ENCODE measurements at regions not wholly inside any gene's neighbourhood (a gene's known extent, or its start where the extent isn't known, plus 50 kb on each side); places are given as distances from the start of the nearest gene placed in this dataset.

DNA sequence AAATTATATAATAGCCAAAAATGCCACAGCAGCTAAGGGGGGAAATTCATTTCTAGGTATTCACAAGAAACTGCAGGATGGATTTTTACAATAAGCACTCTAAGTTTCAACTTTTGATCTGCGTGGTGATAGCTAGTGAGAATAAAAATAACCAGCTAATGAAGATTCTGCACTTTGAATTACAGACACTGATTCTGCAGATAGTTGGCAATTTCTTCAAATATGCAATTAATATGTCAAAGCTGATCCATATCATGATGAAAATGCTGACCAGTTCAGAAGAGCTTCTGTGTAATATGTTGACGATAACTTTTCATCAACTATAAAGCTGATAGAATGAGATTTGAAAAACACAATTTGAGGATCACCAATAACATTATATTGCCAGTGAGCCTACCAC, 1272.9 kb downstream of the EFNB2 start:
- H3K36me3 ChIP-seq (ENCODE audit: control insufficient read depth, low read length) = no peaks in the 10 kb centered on the region
- no peak overlapping the region for H3K4me2 ChIP-seq (ENCODE audit: low read length)
- TF ChIP-seq, protein P1, sequence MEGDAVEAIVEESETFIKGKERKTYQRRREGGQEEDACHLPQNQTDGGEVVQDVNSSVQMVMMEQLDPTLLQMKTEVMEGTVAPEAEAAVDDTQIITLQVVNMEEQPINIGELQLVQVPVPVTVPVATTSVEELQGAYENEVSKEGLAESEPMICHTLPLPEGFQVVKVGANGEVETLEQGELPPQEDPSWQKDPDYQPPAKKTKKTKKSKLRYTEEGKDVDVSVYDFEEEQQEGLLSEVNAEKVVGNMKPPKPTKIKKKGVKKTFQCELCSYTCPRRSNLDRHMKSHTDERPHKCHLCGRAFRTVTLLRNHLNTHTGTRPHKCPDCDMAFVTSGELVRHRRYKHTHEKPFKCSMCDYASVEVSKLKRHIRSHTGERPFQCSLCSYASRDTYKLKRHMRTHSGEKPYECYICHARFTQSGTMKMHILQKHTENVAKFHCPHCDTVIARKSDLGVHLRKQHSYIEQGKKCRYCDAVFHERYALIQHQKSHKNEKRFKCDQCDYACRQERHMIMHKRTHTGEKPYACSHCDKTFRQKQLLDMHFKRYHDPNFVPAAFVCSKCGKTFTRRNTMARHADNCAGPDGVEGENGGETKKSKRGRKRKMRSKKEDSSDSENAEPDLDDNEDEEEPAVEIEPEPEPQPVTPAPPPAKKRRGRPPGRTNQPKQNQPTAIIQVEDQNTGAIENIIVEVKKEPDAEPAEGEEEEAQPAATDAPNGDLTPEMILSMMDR (IDR thresholded peaks at IDR 0.05; ENCODE audit: low read depth, low read length, poor library complexity, severe bottlenecking) = no peak
- TF ChIP-seq EZH2phosphoT487 (IDR thresholded peaks at IDR 0.05; ENCODE audit: borderline replicate concordance, low read length) = no peak
- no peaks in the 10 kb centered on the region for H3K9me3 ChIP-seq (ENCODE audit: control insufficient read depth, insufficient read depth, low read length)
- no peaks in the 10 kb centered on the region for H3F3A ChIP-seq (ENCODE audit: control insufficient read depth, insufficient read depth)
- no peaks in the 10 kb centered on the region for H3K4me1 ChIP-seq (ENCODE audit: control insufficient read depth, low read length)
- no peak overlapping the region for H3K27ac ChIP-seq (ENCODE audit: low read depth, low read length)
- H4K20me1 ChIP-seq (ENCODE audit: control insufficient read depth, insufficient read depth, low read depth, low read length) = no peaks in the 10 kb centered on the region
- no peaks in the 10 kb centered on the region for H3K27me3 ChIP-seq (ENCODE audit: control insufficient read depth, low read length)
- no peaks in the 10 kb centered on the region for H3K79me2 ChIP-seq (ENCODE audit: control insufficient read depth, low read length)
- no peak overlapping the region for H3K4me3 ChIP-seq (ENCODE audit: low read length)
- no peaks in the 10 kb centered on the region for H3K9me2 ChIP-seq (replicated peaks; ENCODE audit: control insufficient read depth, low read length)

DNA sequence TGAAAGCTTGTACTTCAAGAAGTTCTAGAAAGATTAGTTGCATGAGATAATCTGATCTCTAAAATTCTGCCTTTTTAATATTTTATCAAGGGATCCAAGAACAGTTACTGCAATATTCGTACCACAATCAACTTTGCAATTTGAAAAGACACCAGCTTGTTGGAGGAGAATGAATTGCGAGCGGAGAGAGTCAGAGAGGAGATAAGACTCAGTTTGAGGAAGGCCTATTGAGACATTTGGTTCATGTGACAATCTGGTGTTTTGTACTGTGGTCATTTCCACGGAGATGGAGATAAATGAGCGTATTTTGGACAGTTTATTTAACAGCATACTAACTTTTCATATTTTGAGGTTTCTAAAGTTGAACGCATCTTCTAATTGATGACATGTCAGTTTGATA, 1276.0 kb downstream of the EFNB2 start:
- TF ChIP-seq, protein P1 (IDR thresholded peaks at IDR 0.05; ENCODE audit: low read depth, low read length, poor library complexity, severe bottlenecking) = no peak
- TF ChIP-seq EZH2phosphoT487 (IDR thresholded peaks at IDR 0.05; ENCODE audit: borderline replicate concordance, low read length) = no peak
- Histone ChIP-seq H3K4me1 (ENCODE audit: control insufficient read depth, low read length) (no peaks in the 10 kb centered on the region), H3K27me3 (ENCODE audit: control insufficient read depth, low read length) (no peaks in the 10 kb centered on the region), H3K4me3 (ENCODE audit: low read length) (no peak overlapping the region), H3K4me2 (ENCODE audit: low read length) (no peak overlapping the region), H4K20me1 (ENCODE audit: control insufficient read depth, insufficient read depth, low read depth, low read length) (no peaks in the 10 kb centered on the region), H3K79me2 (ENCODE audit: control insufficient read depth, low read length) (no peaks in the 10 kb centered on the region), H3F3A (ENCODE audit: control insufficient read depth, insufficient read depth) (no peaks in the 10 kb centered on the region), H3K9me3 (ENCODE audit: control insufficient read depth, insufficient read depth, low read length) (no peaks in the 10 kb centered on the region), H3K9me2 (replicated peaks; ENCODE audit: control insufficient read depth, low read length) (no peaks in the 10 kb centered on the region), H3K27ac (ENCODE audit: low read depth, low read length) (no peak overlapping the region), H3K36me3 (ENCODE audit: control insufficient read depth, low read length) (no peaks in the 10 kb centered on the region)

DNA sequence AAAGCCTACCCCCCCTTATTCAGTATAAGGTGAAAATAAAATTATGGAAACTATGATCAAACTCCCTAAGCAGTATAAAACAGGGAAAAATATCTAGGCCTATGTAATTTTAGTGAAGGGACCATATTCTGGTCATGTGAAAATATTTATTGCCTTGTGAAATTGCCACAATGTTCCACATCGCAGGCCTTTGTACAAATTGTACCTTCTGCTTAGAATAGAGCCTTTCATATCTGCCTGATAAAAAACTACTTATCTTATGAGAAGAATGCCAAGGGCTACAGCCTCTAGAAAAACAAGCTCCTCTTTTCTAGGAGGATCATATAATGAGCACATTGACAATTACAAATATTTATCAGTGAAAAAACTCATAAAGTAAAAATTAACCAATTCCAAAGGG, 1280.0 kb downstream of the EFNB2 start:
- Histone ChIP-seq H3K27me3 (ENCODE audit: control insufficient read depth, low read length) (no peaks in the 10 kb centered on the region), H3K79me2 (ENCODE audit: control insufficient read depth, low read length) (no peaks in the 10 kb centered on the region), H3F3A (ENCODE audit: control insufficient read depth, insufficient read depth) (no peaks in the 10 kb centered on the region), H3K4me3 (ENCODE audit: low read length) (no peak overlapping the region), H3K36me3 (ENCODE audit: control insufficient read depth, low read length) (no peaks in the 10 kb centered on the region), H3K27ac (ENCODE audit: low read depth, low read length) (no peak overlapping the region), H3K9me2 (replicated peaks; ENCODE audit: control insufficient read depth, low read length) (no peaks in the 10 kb centered on the region), H3K4me2 (ENCODE audit: low read length) (no peak overlapping the region), H4K20me1 (ENCODE audit: control insufficient read depth, insufficient read depth, low read depth, low read length) (no peaks in the 10 kb centered on the region), H3K9me3 (ENCODE audit: control insufficient read depth, insufficient read depth, low read length) (no peaks in the 10 kb centered on the region), H3K4me1 (ENCODE audit: control insufficient read depth, low read length) (no peaks in the 10 kb centered on the region)
- TF ChIP-seq, protein P1 (IDR thresholded peaks at IDR 0.05; ENCODE audit: low read depth, low read length, poor library complexity, severe bottlenecking) = no peak
- TF ChIP-seq EZH2phosphoT487 (IDR thresholded peaks at IDR 0.05; ENCODE audit: borderline replicate concordance, low read length) = no peak

DNA sequence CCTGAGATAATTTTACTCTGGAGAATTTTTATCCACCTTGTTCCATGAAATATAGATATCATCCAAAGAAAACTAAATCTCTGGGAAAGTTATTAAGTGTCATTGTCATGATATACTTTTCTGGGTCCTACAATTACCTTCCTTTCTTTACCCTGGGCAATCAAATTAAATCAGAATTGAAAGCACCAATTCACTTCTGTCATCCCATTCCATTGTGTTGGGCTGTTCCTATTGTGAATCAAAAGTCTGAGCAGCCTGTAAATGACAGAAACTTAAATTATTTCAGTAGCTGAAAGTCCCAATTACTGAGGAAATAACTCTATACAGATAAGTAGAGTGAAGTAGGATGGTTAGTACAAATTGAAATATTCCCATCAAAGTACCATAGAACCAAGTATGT, 1284.2 kb downstream of the EFNB2 start:
- H3K27me3 ChIP-seq (ENCODE audit: control insufficient read depth, low read length) = no peaks in the 10 kb centered on the region
- H3K79me2 ChIP-seq (ENCODE audit: control insufficient read depth, low read length) = no peaks in the 10 kb centered on the region
- H3K36me3 ChIP-seq (ENCODE audit: control insufficient read depth, low read length) = no peaks in the 10 kb centered on the region
- no peak overlapping the region for H3K4me2 ChIP-seq (ENCODE audit: low read length)
- no peaks in the 10 kb centered on the region for H3F3A ChIP-seq (ENCODE audit: control insufficient read depth, insufficient read depth)
- no peak overlapping the region for H3K4me3 ChIP-seq (ENCODE audit: low read length)
- H4K20me1 ChIP-seq (ENCODE audit: control insufficient read depth, insufficient read depth, low read depth, low read length) = no peaks in the 10 kb centered on the region
- H3K9me2 ChIP-seq (replicated peaks; ENCODE audit: control insufficient read depth, low read length) = no peaks in the 10 kb centered on the region
- H3K27ac ChIP-seq (ENCODE audit: low read depth, low read length) = no peak overlapping the region
- H3K9me3 ChIP-seq (ENCODE audit: control insufficient read depth, insufficient read depth, low read length) = no peaks in the 10 kb centered on the region
- no peaks in the 10 kb centered on the region for H3K4me1 ChIP-seq (ENCODE audit: control insufficient read depth, low read length)
- TF ChIP-seq EZH2phosphoT487 (IDR thresholded peaks at IDR 0.05; ENCODE audit: borderline replicate concordance, low read length) = no peak
- TF ChIP-seq, protein P1 (IDR thresholded peaks at IDR 0.05; ENCODE audit: low read depth, low read length, poor library complexity, severe bottlenecking) = no peak
